ENCODE measurements at regions not wholly inside any gene's neighbourhood (a gene's known extent, or its start where the extent isn't known, plus 50 kb on each side); places are given as distances from the start of the nearest gene placed in this dataset.
A peak's percentile ranks its signal among the peaks of the same experiment; 100 is the strongest.

GRCh38 chr2:239670463-239671120 lies 269.8 kb upstream of the HDAC4 start:
- intact Hi-C loops (cut with DNase I; ENCODE audit: low total_unique reads): no loop called here
- TF ChIP-seq POLR2AphosphoS5 (IDR thresholded peaks at IDR 0.05): peak in 2 of 3 donors; percentile 23 to 33
- TF ChIP-seq CTCF (IDR thresholded peaks at IDR 0.05): no peak
- no peaks in the 10 kb centered on the region for H3K9me3 ChIP-seq
- H3K27me3 ChIP-seq: peaks cover 0 to 6% (median 0%) of the 10 kb centered on the region in 3 donors
- peak overlapping the region in 1 of 5 donors; percentile 57 for H3K27ac ChIP-seq
- H3K4me3 ChIP-seq: no peak overlapping the region
- H3K36me3 ChIP-seq: no peaks in the 10 kb centered on the region
- WGBS, 5 donors: 76 to 82% (median 81%) methylated on average over 7 of the region's 7 CpGs
- DNase-seq: peak in 1 of 2 donors; percentile 27
- peaks cover 0 to 6% (median 0%) of the 10 kb centered on the region in 4 donors for H3K4me1 ChIP-seq

- Histone ChIP-seq H3K27ac (peak overlapping the region in 1 of 5 donors; percentile 57), H3K27me3 (no peaks in the 10 kb centered on the region), H3K36me3 (no peaks in the 10 kb centered on the region), H3K4me1 (peaks cover 0 to 6% (median 0%) of the 10 kb centered on the region in 4 donors), H3K9me3 (no peaks in the 10 kb centered on the region), H3K4me3 (no peak overlapping the region)
- intact Hi-C loops (cut with DNase I; ENCODE audit: low total_unique reads): no loop called here
- DNase-seq: no peak
- TF ChIP-seq CTCF (IDR thresholded peaks at IDR 0.05): no peak
- TF ChIP-seq POLR2AphosphoS5 (IDR thresholded peaks at IDR 0.05): no peak
- no peak for TF ChIP-seq POLR2A (IDR thresholded peaks at IDR 0.05)
- no peak for TF ChIP-seq EP300 (IDR thresholded peaks at IDR 0.05)
- 86 to 92% (median 87%) methylated on average over 14 to 17 of the region's 17 CpGs for WGBS, 5 donors
Measured at GRCh38 chr2:239669899-239670460, 269.2 kb upstream of the HDAC4 start.

- Histone ChIP-seq H3K27ac (peak overlapping the region in 1 of 5 donors; percentile 57), H3K27me3 (peaks cover 0 to 5% (median under 1%) of the 10 kb centered on the region in 3 donors), H3K36me3 (no peaks in the 10 kb centered on the region), H3K9me3 (no peaks in the 10 kb centered on the region), H3K4me1 (peaks cover 0 to 6% (median 0%) of the 10 kb centered on the region in 4 donors), H3K4me3 (no peak overlapping the region)
- WGBS, 5 donors: 70 to 85% (median 78%) methylated on average over 5 to 9 of the region's 9 CpGs
- no peak for TF ChIP-seq POLR2AphosphoS5 (IDR thresholded peaks at IDR 0.05)
- no peak for TF ChIP-seq POLR2A (IDR thresholded peaks at IDR 0.05)
- no peak for TF ChIP-seq EP300 (IDR thresholded peaks at IDR 0.05)
- no peak for TF ChIP-seq CTCF (IDR thresholded peaks at IDR 0.05)
- intact Hi-C loops (cut with DNase I; ENCODE audit: low total_unique reads): no loop called here
- no peak for DNase-seq
Measured at GRCh38 chr2:239669181-239669898, 268.5 kb upstream of the HDAC4 start.

GRCh38 chr2:239668651-239669050 lies 267.8 kb upstream of the HDAC4 start:
- DNase-seq: no peak
- H3K4me1 ChIP-seq: peaks cover 0 to 6% (median 0%) of the 10 kb centered on the region in 4 donors
- no peaks in the 10 kb centered on the region for H3K9me3 ChIP-seq
- peaks cover 0 to 11% (median 8%) of the 10 kb centered on the region in 3 donors for H3K27me3 ChIP-seq
- TF ChIP-seq POLR2A (IDR thresholded peaks at IDR 0.05): no peak
- no peak for TF ChIP-seq CTCF (IDR thresholded peaks at IDR 0.05)
- no peak for TF ChIP-seq EP300 (IDR thresholded peaks at IDR 0.05)
- TF ChIP-seq POLR2AphosphoS5 (IDR thresholded peaks at IDR 0.05): no peak
- intact Hi-C loops (cut with DNase I; ENCODE audit: low total_unique reads): no loop called here
- no peaks in the 10 kb centered on the region for H3K36me3 ChIP-seq
- H3K27ac ChIP-seq: no peak overlapping the region
- no peak overlapping the region for H3K4me3 ChIP-seq
- WGBS, 5 donors: 87 to 100% (median 98%) methylated on average over 3 of the region's 3 CpGs

Measured in stomach (tissue), 8 donors.